HL-60 (cell line): ENCODE measurements at regions not wholly inside any gene's neighbourhood (a gene's known extent, or its start where the extent isn't known, plus 50 kb on each side); places are given as distances from the start of the nearest gene placed in this dataset.

Source experiments
- DNase-seq, 2 experiments: peaks; one replicate each; pipeline ENCODE4 v3.0.0-alpha.2; 2010 to 2020; ENCODE audit warnings: low read depth in 1 of 2, low spot score in 1 of 2
- H3K27ac ChIP-seq: fragments of 250-450 bp; sonication (Bioruptor Pico); replicated peaks from 2 replicates; pipeline ENCODE4 v1.5.1; 2020; ENCODE audit warnings: mild to moderate bottlenecking, moderate library complexity
- H3K27me3 ChIP-seq: fragments of 250-450 bp; sonication (Bioruptor Pico); 2 replicates; pipeline ENCODE4 v1.5.1; 2021; ENCODE audit warnings: mild to moderate bottlenecking, moderate library complexity; ENCODE audit not compliant: insufficient read depth, poor library complexity, severe bottlenecking
- H3K4me3 ChIP-seq: replicated peaks from 2 replicates; pipeline ENCODE4 v1.5.1; 2011; ENCODE audit warnings: mild to moderate bottlenecking, control low read depth, low read length; ENCODE audit not compliant: insufficient read depth
- GABPA ChIP-seq: IDR thresholded peaks from 2 replicates; pipeline ENCODE4 v1.6.1; 2012; ENCODE audit warnings: low read depth
- POLR2AphosphoS5 ChIP-seq: IDR thresholded peaks from 2 replicates; pipeline ENCODE4 v1.6.1; 2012; ENCODE audit warnings: low read depth
- REST ChIP-seq: IDR thresholded peaks from 2 replicates; pipeline ENCODE4 v1.6.1; 2012; ENCODE audit warnings: low read depth; ENCODE audit not compliant: insufficient replicate concordance
- SPI1 ChIP-seq: IDR thresholded peaks from 2 replicates; pipeline ENCODE4 v1.6.1; 2012; ENCODE audit warnings: low read depth, mild to moderate bottlenecking, borderline replicate concordance
- TF ChIP-seq, protein P1 (sequence below): IDR thresholded peaks from one replicate; pipeline ENCODE4 v1.5.1; 2011; ENCODE audit warnings: low read length, control low read depth, inconsistent platforms; ENCODE audit not compliant: insufficient read depth

DNA sequence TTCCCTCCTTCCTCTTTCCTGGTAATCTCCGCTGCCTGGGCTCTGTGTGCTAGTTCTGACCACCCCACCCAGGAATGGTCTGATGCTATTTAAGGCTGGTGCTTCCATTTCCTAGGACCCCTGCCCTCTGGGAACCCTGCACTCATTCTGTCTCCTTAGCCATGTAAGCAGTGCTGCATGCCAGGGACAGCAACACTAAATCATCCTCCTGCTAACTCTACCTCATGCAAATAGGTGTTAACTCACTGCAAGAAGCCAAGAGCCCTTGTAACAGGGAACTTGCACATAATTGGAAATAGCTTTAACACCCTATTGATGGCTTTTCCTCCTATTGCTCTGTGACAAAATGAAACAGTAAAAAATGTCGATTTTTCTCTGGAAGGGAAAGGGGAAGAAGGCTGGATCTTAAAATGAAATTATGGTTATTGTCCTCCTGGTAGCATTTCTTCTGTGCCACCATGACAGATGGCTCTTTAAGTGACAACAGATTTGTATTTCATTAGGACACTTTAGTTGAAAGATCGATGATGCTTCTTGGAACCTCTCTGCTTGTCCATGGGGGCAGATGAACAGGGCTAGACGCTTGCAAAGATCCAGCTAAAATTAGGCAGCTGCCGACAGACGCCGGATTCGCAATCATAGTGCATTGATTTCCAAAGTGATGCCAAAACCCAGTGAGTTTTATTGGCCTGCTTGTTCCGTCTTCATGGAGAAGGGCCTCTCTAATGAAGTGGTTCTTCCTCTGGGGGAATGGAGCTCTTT lies 551.7 kb downstream of the MATN1 start:
- H3K27me3 ChIP-seq: peaks cover 2% of the 10 kb centered on the region
- no peak overlapping the region for H3K4me3 ChIP-seq
- H3K27ac ChIP-seq: no peak overlapping the region
- TF ChIP-seq REST (no peak), GABPA (no peak)
- TF ChIP-seq, protein P1, sequence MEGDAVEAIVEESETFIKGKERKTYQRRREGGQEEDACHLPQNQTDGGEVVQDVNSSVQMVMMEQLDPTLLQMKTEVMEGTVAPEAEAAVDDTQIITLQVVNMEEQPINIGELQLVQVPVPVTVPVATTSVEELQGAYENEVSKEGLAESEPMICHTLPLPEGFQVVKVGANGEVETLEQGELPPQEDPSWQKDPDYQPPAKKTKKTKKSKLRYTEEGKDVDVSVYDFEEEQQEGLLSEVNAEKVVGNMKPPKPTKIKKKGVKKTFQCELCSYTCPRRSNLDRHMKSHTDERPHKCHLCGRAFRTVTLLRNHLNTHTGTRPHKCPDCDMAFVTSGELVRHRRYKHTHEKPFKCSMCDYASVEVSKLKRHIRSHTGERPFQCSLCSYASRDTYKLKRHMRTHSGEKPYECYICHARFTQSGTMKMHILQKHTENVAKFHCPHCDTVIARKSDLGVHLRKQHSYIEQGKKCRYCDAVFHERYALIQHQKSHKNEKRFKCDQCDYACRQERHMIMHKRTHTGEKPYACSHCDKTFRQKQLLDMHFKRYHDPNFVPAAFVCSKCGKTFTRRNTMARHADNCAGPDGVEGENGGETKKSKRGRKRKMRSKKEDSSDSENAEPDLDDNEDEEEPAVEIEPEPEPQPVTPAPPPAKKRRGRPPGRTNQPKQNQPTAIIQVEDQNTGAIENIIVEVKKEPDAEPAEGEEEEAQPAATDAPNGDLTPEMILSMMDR: no peak
- no peak for DNase-seq

DNA sequence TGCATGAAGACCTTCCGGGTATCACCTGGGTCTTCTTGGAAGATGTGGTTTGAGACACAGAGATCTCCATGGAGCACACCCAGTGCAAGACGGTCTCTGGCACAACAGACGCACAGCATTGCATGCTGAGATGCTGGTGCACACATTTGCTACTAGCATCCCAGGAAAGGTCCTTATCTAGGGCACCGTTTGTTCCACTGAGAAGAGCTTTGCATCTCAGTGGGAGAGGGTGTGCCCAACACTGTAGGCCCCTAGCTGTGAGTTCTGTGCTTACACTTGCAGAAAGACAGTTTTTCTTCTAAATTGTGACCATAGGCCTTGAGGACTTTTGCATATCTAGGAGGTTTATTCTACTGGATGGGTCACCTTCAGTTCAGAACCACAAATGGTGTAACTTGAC lies 554.1 kb downstream of the MATN1 start:
- H3K27me3 ChIP-seq: peaks cover 5% of the 10 kb centered on the region

GRCh38 chr1:30166174-30166573 lies 557.2 kb downstream of the MATN1 start:
- no peak overlapping the region for H3K27ac ChIP-seq
- peaks cover 5% of the 10 kb centered on the region for H3K27me3 ChIP-seq
- H3K4me3 ChIP-seq: no peak overlapping the region
- no peak for DNase-seq
- no peak for TF ChIP-seq GABPA
- no peak for TF ChIP-seq SPI1
- no peak for TF ChIP-seq POLR2AphosphoS5
- TF ChIP-seq, protein P1: no peak
- TF ChIP-seq REST: no peak

More for the DNA sequence above, 554.1 kb downstream of the MATN1 start:
- Histone ChIP-seq H3K27ac (no peak overlapping the region), H3K4me3 (no peak overlapping the region)
- no peak for DNase-seq
- TF ChIP-seq, protein P1: no peak
- TF ChIP-seq GABPA: no peak

GRCh38 chr1:30165116-30165515 lies 558.3 kb downstream of the MATN1 start:
- no peak for TF ChIP-seq GABPA
- TF ChIP-seq SPI1: no peak
- TF ChIP-seq POLR2AphosphoS5: no peak
- no peak for TF ChIP-seq REST
- TF ChIP-seq, protein P1: no peak
- no peak for DNase-seq
- no peak overlapping the region for H3K27ac ChIP-seq
- no peak overlapping the region for H3K4me3 ChIP-seq
- peaks cover 5% of the 10 kb centered on the region for H3K27me3 ChIP-seq
